ENCODE measurements at regions not wholly inside any gene's neighbourhood (a gene's known extent, or its start where the extent isn't known, plus 50 kb on each side); places are given as distances from the start of the nearest gene placed in this dataset.

- TF ChIP-seq TAF1 (IDR thresholded peaks at IDR 0.05; ENCODE audit: borderline replicate concordance, insufficient read depth, low read length) (no peak), REST (IDR thresholded peaks at IDR 0.05; ENCODE audit: insufficient read depth in 1 of 2, low read depth in 2 of 2, low read length in 2 of 2) (no peak), SIN3A (IDR thresholded peaks at IDR 0.05; ENCODE audit: borderline replicate concordance, insufficient read depth, low read length) (no peak), FOXP2 (optimal IDR thresholded peaks at IDR 0.05; ENCODE audit: borderline replicate concordance, extremely low read depth, extremely low read length, insufficient read depth) (no peak)
Observed at GRCh38 chr10:113244750-113245149, 294.7 kb downstream of the TCF7L2 start.

- TF ChIP-seq REST (IDR thresholded peaks at IDR 0.05; ENCODE audit: insufficient read depth in 1 of 2, low read depth in 2 of 2, low read length in 2 of 2) (no peak), FOXP2 (optimal IDR thresholded peaks at IDR 0.05; ENCODE audit: borderline replicate concordance, extremely low read depth, extremely low read length, insufficient read depth) (no peak), TAF1 (IDR thresholded peaks at IDR 0.05; ENCODE audit: borderline replicate concordance, insufficient read depth, low read length) (no peak), POLR2AphosphoS5 (IDR thresholded peaks at IDR 0.05; ENCODE audit: low read depth, low read length) (no peak), SIN3A (IDR thresholded peaks at IDR 0.05; ENCODE audit: borderline replicate concordance, insufficient read depth, low read length) (no peak)
Observed at GRCh38 chr10:113245286-113245685, 295.2 kb downstream of the TCF7L2 start.

- TF ChIP-seq SIN3A (IDR thresholded peaks at IDR 0.05; ENCODE audit: borderline replicate concordance, insufficient read depth, low read length) = no peak
- TF ChIP-seq TAF1 (IDR thresholded peaks at IDR 0.05; ENCODE audit: borderline replicate concordance, insufficient read depth, low read length) = no peak
- no peak for TF ChIP-seq REST (IDR thresholded peaks at IDR 0.05; ENCODE audit: insufficient read depth in 1 of 2, low read depth in 2 of 2, low read length in 2 of 2)
- no peak for TF ChIP-seq POLR2AphosphoS5 (IDR thresholded peaks at IDR 0.05; ENCODE audit: low read depth, low read length)
- no peak for TF ChIP-seq FOXP2 (optimal IDR thresholded peaks at IDR 0.05; ENCODE audit: borderline replicate concordance, extremely low read depth, extremely low read length, insufficient read depth)
Observed at GRCh38 chr10:113247050-113247449, 297.0 kb downstream of the TCF7L2 start.

GRCh38 chr10:113252650-113253618 is 299.9 kb upstream of the HABP2 start:
- TF ChIP-seq POLR2AphosphoS5 (IDR thresholded peaks at IDR 0.05; ENCODE audit: low read depth, low read length) (no peak), TAF1 (IDR thresholded peaks at IDR 0.05; ENCODE audit: borderline replicate concordance, insufficient read depth, low read length) (no peak), FOXP2 (optimal IDR thresholded peaks at IDR 0.05; ENCODE audit: borderline replicate concordance, extremely low read depth, extremely low read length, insufficient read depth) (no peak), REST (IDR thresholded peaks at IDR 0.05; ENCODE audit: insufficient read depth in 1 of 2, low read depth in 2 of 2, low read length in 2 of 2) (no peak), SIN3A (IDR thresholded peaks at IDR 0.05; ENCODE audit: borderline replicate concordance, insufficient read depth, low read length) (no peak)

Measured in PFSK-1 (cell line).